Activated effector memory CD4-positive, alpha-beta T cell treated with anti-CD3 and anti-CD28 coated beads, Interleukin-2, amount 50 U/mL, for 16 hours (primary cell): ENCODE measurements at regions not wholly inside any gene's neighbourhood (a gene's known extent, or its start where the extent isn't known, plus 50 kb on each side); places are given as distances from the start of the nearest gene placed in this dataset.

Experiments used
- DNase-seq: peaks from one replicate; pipeline ENCODE4 v3.0.0-alpha.2; 2020

DNA sequence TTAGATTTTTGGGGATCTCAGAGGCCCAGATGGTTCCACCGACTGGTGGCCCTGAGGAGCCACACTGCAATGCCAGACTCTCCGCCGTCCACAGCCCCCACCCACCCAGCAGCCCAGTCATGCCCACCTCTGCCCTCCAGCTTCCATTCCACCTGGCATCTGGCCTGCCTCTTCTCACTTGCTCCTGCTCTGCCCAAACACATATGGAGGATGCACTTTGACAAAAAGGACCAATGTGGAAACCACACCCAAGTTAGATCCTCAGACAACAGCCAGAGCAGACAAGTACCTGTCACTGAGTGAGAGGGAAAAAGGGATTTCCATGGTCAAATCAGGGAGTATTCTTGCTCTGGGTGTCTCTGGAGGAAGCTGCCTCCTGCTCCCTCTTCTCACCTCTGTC, 120.6 kb upstream of the NXT1 start:
- no peak for DNase-seq

GRCh38 chr20:23228912-23229311, 121.7 kb upstream of the NXT1 start:
- no peak for DNase-seq

GRCh38 chr20:23227976-23228375, 122.6 kb upstream of the NXT1 start:
- no peak for DNase-seq

GRCh38 chr20:23227274-23227673, 123.3 kb upstream of the NXT1 start:
- no peak for DNase-seq

DNA sequence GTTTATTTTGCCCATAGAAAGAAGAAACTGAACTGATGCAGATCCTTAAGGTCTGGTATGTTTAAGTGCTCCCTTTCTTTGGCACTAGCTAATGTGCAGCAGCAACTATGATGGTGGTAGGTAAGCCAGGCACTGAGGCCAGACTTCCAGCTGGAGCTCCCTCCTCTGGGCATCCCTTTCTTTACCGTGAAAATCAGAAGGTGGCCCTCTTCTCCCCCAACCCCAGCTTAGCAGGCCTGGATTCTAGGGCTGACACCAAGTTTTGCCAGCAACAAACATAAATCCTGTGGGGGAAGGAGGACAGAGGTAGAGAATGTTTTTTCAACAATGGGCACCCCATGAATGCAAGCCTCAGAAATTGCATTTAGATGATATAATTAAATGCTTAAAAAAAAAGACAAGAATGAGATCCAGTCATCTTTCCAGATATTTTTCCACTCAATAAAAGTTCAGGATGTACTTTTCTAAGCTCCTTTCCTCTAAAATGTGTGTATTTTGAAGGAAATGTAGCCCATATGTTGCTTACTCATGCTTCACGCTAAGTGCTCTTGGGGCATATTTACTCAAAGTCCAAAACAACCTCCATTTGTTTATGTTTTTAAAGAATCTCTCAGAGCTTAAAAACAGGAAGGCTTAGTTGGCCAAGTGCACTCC, 123.9 kb upstream of the NXT1 start:
- DNase-seq = no peak

- no peak for DNase-seq
Observed at GRCh38 chr20:23225407-23226060, 125.1 kb upstream of the NXT1 start.

GRCh38 chr20:23224806-23225205, 125.8 kb upstream of the NXT1 start:
- DNase-seq = no peak

- DNase-seq = no peak
Observed at GRCh38 chr20:23223908-23224580, 126.5 kb upstream of the NXT1 start.

DNA sequence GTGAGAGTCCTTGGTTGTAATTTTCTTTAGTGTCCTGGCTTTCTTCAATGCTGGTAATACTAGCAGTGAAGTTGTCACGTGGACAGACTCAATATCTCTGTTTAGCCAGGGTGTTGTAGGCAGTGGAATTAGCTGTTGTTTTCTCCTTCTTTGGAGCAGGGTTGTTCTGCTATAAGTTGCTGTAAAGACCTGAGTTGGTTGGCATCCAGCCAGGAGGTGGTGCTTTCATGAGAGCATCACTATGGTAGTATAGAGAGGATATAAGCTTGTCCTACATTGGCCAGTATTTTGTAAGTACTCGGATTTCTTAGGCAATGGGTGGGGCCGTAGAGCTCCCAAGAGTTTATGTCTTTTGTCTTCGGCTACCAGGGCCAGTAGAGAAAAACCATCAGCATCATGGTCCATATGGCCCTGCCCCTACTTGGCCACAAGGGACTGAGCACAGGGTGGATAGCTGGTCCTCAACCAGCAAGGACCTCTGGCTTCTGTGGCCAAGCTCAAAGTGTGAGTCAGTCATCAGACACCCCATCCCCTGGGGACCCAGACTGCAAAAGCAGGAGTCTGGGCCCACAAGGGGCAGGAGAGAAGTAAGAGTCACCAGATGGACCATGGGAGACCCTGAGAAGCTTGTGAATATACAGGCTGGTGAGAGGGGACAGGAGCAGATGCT, 127.9 kb upstream of the NXT1 start:
- DNase-seq = no peak

- DNase-seq = no peak
Observed at GRCh38 chr20:23217023-23217422, 130.9 kb upstream of the CD93 start.

DNA sequence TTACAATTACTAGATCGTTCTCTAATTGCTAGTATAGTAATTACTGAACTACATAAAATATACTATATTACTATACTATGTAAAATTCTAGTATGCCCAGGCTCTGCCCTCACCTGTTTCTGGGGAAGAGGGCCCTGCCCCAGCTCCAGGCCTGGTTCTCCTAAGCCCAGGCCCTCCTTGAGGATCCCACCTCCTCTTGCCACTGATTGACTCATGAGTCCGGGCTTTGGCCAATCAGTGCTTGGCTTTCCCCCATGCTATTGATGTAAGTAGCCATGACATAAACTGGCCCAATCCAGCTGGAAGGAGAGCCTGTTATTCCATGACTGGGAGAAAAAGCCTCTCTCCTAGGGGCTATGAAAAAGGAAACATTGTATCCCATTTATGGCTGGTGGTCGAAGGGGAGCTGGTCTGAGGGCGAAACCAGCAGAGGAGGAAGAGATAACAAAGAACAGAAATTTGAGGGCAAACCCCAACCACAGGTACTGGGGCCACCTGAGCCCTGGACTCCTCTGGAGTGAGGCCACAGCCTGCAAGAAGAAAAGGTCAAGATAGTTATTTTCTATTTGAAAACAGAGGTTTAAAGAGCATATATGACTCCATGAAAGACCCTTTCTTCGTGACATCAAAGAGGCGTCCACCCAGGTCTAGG, 129.3 kb upstream of the CD93 start:
- no peak for DNase-seq

- DNase-seq = no peak
Observed at GRCh38 chr20:23214903-23215302, 128.8 kb upstream of the CD93 start.

DNA sequence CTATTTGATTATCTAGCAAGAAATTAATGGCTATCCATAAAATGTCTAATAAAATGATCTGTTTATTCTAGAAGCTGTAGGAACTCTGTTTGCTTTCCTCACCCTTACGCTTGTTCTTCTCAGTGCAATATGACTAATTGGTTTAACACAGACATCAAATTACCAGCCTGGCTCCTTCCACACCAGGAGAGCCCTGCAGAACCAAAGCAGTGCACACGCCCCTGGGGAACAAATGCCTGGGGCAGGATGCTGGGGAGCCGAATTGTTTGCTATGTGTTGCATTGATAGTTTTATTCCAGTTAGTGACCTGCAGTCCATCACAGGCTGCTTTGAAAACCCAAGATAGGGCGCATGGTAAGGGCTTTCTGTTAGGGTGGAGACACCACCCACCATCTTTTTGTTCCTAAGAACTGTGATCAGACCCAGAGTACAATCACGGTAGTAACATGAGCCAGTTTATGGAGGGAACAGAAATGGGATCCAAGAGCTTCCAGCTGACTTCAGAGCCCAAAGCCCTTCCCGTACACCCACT, 126.4 kb upstream of the CD93 start:
- no peak for DNase-seq

GRCh38 chr20:23212011-23212410, 125.9 kb upstream of the CD93 start:
- no peak for DNase-seq

DNA sequence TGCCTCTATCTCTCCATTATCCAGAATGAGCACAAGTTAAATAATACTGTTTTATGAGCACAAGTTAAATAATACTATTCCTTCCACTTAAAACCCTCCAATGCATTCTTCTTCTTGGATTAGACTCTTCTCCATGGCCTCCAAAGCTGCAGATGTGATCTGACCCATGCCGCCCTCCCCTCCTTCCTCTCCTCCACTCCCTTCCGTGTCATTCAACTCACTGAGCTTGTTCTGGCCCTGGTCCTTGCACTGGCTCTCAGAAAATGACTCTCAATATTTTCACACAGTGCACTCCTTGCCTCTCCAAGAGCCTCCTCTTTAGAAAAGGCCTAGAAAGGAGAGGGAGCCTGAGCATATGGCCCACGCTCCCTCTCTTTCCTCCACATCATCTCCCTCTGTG, 125.0 kb upstream of the CD93 start:
- DNase-seq = no peak

GRCh38 chr20:23207826-23208540, 121.9 kb upstream of the CD93 start:
- DNase-seq = no peak

- no peak for DNase-seq
Observed at GRCh38 chr20:23206995-23207394, 120.9 kb upstream of the CD93 start.

DNA sequence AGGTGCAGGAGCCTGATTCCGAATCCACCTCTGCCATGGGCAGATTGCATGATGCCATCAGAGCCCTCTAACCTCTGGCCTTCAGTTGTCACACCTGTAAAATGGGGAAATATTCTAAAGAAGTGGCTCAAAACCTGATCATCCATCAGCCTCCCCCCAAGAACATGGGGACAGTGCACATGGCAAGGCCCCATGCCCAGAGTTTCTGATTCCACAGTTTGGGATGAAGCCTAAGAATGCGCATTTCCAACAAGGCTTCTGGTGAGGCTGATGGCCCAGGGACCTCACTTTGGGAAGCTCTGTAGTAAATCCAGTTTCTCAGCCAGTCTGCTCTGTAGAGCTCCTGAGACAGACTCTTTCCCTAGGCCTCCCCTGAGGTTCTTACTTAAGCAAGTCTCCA, 119.9 kb upstream of the CD93 start:
- DNase-seq = no peak

- DNase-seq = no peak
Observed at GRCh38 chr20:23205611-23206041, 119.5 kb upstream of the CD93 start.

GRCh38 chr20:23205211-23205610, 119.1 kb upstream of the CD93 start:
- DNase-seq = no peak

DNA sequence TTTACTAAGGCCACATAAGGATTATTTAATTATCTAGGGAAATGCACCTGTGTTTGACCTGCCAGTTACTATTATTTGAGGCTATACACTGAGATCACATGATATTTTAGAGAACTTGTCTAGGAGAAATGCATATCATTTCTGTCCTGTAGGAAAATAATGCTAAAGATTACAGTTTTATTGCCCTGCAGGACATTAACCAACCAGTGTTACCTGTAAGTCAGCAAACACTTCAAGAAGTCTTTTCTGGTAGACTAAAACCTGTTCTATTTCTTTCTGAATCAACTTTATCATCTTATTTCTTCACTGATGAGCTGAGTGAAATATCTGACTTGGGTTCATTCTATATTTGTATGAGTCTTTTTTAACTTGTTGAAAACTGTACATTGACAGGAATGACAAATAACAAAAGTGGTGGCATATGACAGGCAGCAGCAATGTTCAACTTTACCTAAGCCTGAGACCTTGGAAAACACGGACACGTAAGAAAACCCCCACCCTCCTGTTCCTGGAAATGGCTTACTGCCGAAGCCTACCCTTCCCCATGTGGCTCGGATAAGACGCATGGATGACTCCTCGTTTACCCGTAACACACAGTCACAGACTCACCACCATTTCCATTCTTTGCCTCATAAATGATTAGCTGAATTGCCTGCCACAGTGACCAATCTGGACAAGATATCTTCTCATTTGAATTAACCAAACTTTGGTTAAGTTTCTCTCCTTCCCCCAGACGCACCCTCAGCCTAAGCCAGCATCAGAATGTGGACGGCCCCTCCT, 118.0 kb upstream of the CD93 start:
- DNase-seq = no peak

DNA sequence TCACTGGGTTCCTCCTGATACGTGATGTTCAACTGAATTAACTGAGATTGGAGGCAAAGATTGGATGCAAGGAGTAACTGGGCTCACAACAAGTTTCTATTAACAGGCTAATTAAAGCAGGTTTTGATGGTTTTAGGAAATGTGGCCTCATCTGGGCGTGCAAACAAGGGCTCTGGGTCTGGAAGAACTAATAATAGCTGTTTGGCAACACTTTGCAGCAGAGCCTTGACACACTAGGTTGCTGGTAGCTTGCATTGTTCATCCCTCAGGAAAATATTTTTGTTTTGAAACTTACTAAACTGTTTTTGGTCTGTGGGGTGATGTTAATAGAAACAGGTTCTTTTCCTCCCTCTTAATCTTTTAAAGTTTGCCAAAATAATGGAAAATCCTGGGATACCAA, 117.2 kb upstream of the CD93 start:
- DNase-seq = no peak
